ENCODE measurements at regions not wholly inside any gene's neighbourhood (a gene's known extent, or its start where the extent isn't known, plus 50 kb on each side); places are given as distances from the start of the nearest gene placed in this dataset.

DNA sequence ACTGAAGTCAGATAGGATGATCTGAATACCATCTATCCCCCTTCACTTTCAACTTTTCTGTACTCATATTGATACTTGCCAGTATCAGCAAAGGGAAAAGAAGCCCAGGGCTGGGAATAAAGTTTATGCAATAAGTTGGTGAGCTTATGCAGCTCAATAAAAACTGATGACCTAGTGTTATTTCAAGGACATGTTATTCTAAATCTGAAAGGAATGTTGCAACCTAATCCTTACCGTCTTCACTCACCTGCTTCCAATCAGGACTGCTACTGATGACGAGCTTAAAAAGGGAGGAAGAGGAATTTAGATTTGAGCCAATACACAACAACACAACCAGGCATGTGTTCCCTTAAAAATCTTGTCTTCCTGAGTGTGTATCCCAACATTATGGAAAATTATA, 419.9 kb downstream of the SPRY1 start:
- TF ChIP-seq, protein P1, sequence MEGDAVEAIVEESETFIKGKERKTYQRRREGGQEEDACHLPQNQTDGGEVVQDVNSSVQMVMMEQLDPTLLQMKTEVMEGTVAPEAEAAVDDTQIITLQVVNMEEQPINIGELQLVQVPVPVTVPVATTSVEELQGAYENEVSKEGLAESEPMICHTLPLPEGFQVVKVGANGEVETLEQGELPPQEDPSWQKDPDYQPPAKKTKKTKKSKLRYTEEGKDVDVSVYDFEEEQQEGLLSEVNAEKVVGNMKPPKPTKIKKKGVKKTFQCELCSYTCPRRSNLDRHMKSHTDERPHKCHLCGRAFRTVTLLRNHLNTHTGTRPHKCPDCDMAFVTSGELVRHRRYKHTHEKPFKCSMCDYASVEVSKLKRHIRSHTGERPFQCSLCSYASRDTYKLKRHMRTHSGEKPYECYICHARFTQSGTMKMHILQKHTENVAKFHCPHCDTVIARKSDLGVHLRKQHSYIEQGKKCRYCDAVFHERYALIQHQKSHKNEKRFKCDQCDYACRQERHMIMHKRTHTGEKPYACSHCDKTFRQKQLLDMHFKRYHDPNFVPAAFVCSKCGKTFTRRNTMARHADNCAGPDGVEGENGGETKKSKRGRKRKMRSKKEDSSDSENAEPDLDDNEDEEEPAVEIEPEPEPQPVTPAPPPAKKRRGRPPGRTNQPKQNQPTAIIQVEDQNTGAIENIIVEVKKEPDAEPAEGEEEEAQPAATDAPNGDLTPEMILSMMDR (IDR thresholded peaks at IDR 0.05): no peak
- no peak for TF ChIP-seq ZFX (IDR thresholded peaks at IDR 0.05; ENCODE audit: borderline replicate concordance)

DNA sequence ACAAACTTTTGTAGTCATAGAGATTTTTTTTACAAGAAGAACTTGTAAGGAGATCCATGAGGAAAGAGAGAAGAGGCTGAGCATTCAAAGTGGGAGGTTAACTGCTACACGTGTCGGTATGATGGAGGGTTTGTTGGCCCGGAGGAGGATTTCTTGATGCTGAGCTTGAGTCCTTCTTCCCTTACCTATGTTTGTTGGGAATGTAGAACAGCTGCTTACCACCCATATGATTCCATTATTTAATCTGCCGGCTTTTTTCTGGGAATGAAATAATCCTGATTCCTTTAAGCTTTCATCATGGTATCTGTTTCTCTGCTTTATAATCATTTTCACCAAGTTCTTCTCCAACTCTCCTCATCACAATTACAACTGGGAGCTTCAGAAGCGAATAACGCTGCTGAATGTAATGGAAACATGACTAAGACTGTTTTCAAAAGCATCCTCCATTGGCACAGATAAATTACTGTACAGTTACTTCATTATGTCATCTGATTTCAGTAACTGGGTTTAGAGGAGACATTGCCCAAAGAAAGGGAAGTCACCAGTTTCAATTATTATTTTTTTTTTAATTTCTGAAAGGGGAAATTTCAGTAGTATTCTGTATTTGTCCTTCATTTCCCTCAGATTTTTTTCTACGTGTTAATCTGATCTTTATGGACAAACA, 420.6 kb downstream of the SPRY1 start:
- TF ChIP-seq, protein P1 (IDR thresholded peaks at IDR 0.05): no peak
- TF ChIP-seq ZFX (IDR thresholded peaks at IDR 0.05; ENCODE audit: borderline replicate concordance): no peak
- no peak overlapping the region for H3K27ac ChIP-seq

More for the DNA sequence above, 419.9 kb downstream of the SPRY1 start:
- no peak overlapping the region for H3K27ac ChIP-seq

DNA sequence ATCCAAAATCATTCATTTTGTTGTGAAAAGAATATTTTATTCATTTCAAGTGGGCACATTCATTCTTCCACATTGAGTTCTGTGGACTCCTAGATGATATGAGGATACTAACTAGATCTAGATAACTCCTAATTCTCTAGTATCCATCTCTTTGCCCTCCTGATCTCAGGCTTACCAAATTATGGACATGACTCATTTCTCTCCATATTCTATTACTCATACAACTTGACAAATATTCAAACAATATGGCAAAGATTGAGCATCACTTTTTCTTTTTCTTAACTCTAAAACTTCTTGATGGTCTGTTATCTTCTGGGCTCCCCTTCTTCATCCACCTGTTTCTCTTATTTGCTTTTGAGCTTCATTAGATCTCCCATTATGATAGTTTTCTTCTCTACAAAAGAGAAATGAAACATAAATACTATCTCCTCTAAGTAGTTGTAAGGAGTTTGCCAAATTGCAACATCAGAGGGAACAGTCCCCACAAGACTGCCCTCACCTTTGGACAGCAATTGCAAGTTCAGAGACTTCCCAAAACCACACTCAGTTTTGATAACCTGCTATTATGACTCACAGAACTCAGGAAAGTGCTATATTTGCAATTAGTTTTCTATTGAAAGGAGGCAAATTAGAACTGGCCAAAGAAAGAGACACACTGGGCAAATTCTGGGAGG, 422.9 kb downstream of the SPRY1 start:
- TF ChIP-seq, protein P1 (IDR thresholded peaks at IDR 0.05): no peak
- TF ChIP-seq ZFX (IDR thresholded peaks at IDR 0.05; ENCODE audit: borderline replicate concordance): no peak
- H3K27ac ChIP-seq: no peak overlapping the region

DNA sequence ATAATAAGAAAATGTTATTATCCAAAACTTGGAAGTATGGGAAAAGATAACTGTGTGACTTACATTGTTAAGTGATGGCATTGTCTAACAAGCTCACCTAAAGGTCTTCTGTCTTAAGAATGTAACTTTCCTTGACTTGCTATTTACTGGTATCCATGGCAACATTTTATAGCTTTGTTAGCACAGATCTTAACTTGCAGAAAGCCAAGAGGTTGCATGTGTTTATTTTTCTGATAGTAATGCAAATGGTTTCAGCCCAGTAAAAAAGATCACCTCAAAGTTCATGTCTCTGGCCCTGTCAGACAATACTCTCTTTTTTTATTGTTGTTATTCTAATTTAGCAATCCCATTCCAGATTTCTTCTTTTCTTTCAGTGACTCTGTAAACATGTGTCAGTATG, 425.3 kb downstream of the SPRY1 start:
- TF ChIP-seq, protein P1 (IDR thresholded peaks at IDR 0.05): no peak
- TF ChIP-seq ZFX (IDR thresholded peaks at IDR 0.05; ENCODE audit: borderline replicate concordance): no peak
- H3K27ac ChIP-seq: no peak overlapping the region

DNA sequence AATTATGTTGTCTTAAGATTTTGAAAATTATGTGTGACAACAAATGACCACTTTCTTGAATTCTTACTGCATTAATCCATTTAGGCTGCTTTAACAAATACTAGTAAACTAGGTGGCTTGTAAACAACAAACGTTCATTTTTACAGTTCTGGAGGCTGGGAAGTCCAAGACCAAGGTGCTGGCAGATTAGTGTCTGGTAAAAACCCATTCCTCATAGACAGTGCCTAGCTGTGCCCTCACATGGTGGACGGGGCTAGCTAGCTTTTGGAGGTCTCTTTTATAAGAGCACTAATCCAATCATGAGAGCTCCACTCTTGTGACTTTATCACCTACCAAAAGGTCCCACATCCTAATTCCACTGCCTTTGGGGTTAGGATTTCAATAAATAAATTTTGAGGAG, 425.8 kb downstream of the SPRY1 start:
- TF ChIP-seq, protein P1 (IDR thresholded peaks at IDR 0.05): no peak
- no peak for TF ChIP-seq ZFX (IDR thresholded peaks at IDR 0.05; ENCODE audit: borderline replicate concordance)
- no peak overlapping the region for H3K27ac ChIP-seq

DNA sequence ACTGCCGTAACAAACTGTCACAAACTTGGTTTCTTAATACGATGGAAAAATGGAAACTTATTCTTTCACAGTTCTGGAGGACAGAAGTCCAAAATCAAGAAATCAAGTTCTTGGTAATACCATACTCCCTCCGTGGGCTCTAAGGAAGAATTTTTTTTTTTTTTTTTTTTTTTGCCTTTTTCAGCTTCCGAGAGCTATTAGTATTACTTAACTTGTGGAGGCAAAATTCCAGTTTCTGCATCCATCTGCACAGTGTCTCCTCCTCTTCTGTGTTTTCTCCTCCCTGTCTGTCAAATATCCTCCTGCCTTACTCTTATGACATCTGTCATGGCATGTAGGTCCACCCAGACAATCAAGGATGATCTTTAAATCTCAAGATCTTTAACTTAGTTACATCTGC, 426.6 kb downstream of the SPRY1 start:
- H3K27ac ChIP-seq: no peak overlapping the region
- no peak for TF ChIP-seq ZFX (IDR thresholded peaks at IDR 0.05; ENCODE audit: borderline replicate concordance)
- TF ChIP-seq, protein P1 (IDR thresholded peaks at IDR 0.05): no peak

DNA sequence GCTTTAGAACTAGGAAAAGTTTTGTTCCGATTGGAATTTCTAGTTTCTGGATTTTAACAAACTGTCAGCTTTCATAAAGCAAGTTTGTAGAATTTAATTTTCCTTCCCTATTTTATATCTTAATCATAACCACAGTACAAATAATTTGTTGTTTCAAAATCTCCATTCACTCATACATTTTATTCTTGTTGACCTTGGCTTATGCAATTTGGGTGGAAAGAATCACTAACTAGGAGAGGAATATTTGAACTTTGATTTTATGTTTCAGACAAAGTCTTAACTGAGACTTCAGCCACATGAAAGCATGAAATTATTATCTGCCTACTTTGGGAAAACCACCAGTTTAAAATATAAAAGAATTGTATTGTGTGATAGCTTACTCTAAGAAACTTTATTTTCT, 427.9 kb downstream of the SPRY1 start:
- TF ChIP-seq, protein P1 (IDR thresholded peaks at IDR 0.05): no peak
- TF ChIP-seq ZFX (IDR thresholded peaks at IDR 0.05; ENCODE audit: borderline replicate concordance): no peak
- H3K27ac ChIP-seq: no peak overlapping the region

All from 22Rv1 (cell line).